ENCODE measurements at regions not wholly inside any gene's neighbourhood (a gene's known extent, or its start where the extent isn't known, plus 50 kb on each side); places are given as distances from the start of the nearest gene placed in this dataset.

- Histone ChIP-seq H3K4me3 (ENCODE audit: low read depth in 1 of 2, low read length in 2 of 2) (no peak overlapping the region), H3K36me3 (ENCODE audit: insufficient read depth, low read length) (no peaks in the 10 kb centered on the region), H3K4me1 (ENCODE audit: insufficient read depth, low read length) (no peaks in the 10 kb centered on the region), H3K27ac (ENCODE audit: low read depth, low read length) (no peak overlapping the region), H3K9ac (ENCODE audit: low read length) (no peak overlapping the region), H3K27me3 (ENCODE audit: control insufficient read depth in 1 of 2, insufficient read depth in 2 of 2, low read length in 2 of 2) (no peaks in the 10 kb centered on the region), H3K9me3 (ENCODE audit: low read length) (no peaks in the 10 kb centered on the region)
These were observed 416.5 kb downstream of the TAF11L14 start for GRCh38 chr5:18050776-18051175.

- no peaks in the 10 kb centered on the region for H3K9me3 ChIP-seq (ENCODE audit: low read length)
- H3K36me3 ChIP-seq (ENCODE audit: insufficient read depth, low read length): no peaks in the 10 kb centered on the region
- H3K27ac ChIP-seq (ENCODE audit: low read depth, low read length): no peak overlapping the region
- no peak overlapping the region for H3K4me3 ChIP-seq (ENCODE audit: low read depth in 1 of 2, low read length in 2 of 2)
- no peak overlapping the region for H3K9ac ChIP-seq (ENCODE audit: low read length)
- H3K4me1 ChIP-seq (ENCODE audit: insufficient read depth, low read length): no peaks in the 10 kb centered on the region
- H3K27me3 ChIP-seq (ENCODE audit: control insufficient read depth in 1 of 2, insufficient read depth in 2 of 2, low read length in 2 of 2): no peaks in the 10 kb centered on the region
These were observed 417.7 kb downstream of the TAF11L14 start for GRCh38 chr5:18051953-18052352.

GRCh38 chr5:18052569-18052968 lies 418.3 kb downstream of the TAF11L14 start:
- Histone ChIP-seq H3K27ac (ENCODE audit: low read depth, low read length) (no peak overlapping the region), H3K4me1 (ENCODE audit: insufficient read depth, low read length) (no peaks in the 10 kb centered on the region), H3K27me3 (ENCODE audit: control insufficient read depth in 1 of 2, insufficient read depth in 2 of 2, low read length in 2 of 2) (no peaks in the 10 kb centered on the region), H3K9me3 (ENCODE audit: low read length) (no peaks in the 10 kb centered on the region), H3K36me3 (ENCODE audit: insufficient read depth, low read length) (no peaks in the 10 kb centered on the region), H3K9ac (ENCODE audit: low read length) (no peak overlapping the region), H3K4me3 (ENCODE audit: low read depth in 1 of 2, low read length in 2 of 2) (no peak overlapping the region)

- H3K27me3 ChIP-seq (ENCODE audit: control insufficient read depth in 1 of 2, insufficient read depth in 2 of 2, low read length in 2 of 2): no peaks in the 10 kb centered on the region
- H3K9ac ChIP-seq (ENCODE audit: low read length): no peak overlapping the region
- H3K4me3 ChIP-seq (ENCODE audit: low read depth in 1 of 2, low read length in 2 of 2): no peak overlapping the region
- H3K9me3 ChIP-seq (ENCODE audit: low read length): no peaks in the 10 kb centered on the region
- H3K27ac ChIP-seq (ENCODE audit: low read depth, low read length): no peak overlapping the region
- H3K36me3 ChIP-seq (ENCODE audit: insufficient read depth, low read length): no peaks in the 10 kb centered on the region
- no peaks in the 10 kb centered on the region for H3K4me1 ChIP-seq (ENCODE audit: insufficient read depth, low read length)
These were observed 423.5 kb downstream of the TAF11L14 start for GRCh38 chr5:18057725-18058124.

- H3K27ac ChIP-seq (ENCODE audit: low read depth, low read length): no peak overlapping the region
- H3K36me3 ChIP-seq (ENCODE audit: insufficient read depth, low read length): no peaks in the 10 kb centered on the region
- no peaks in the 10 kb centered on the region for H3K4me1 ChIP-seq (ENCODE audit: insufficient read depth, low read length)
- H3K9me3 ChIP-seq (ENCODE audit: low read length): no peaks in the 10 kb centered on the region
- H3K4me3 ChIP-seq (ENCODE audit: low read depth in 1 of 2, low read length in 2 of 2): no peak overlapping the region
- no peak overlapping the region for H3K9ac ChIP-seq (ENCODE audit: low read length)
- no peaks in the 10 kb centered on the region for H3K27me3 ChIP-seq (ENCODE audit: control insufficient read depth in 1 of 2, insufficient read depth in 2 of 2, low read length in 2 of 2)
These were observed 433.4 kb downstream of the TAF11L14 start for GRCh38 chr5:18067615-18068014.

GRCh38 chr5:18068826-18069225 lies 434.6 kb downstream of the TAF11L14 start:
- H3K4me3 ChIP-seq (ENCODE audit: low read depth in 1 of 2, low read length in 2 of 2): no peak overlapping the region
- no peak overlapping the region for H3K27ac ChIP-seq (ENCODE audit: low read depth, low read length)
- no peak overlapping the region for H3K9ac ChIP-seq (ENCODE audit: low read length)
- no peaks in the 10 kb centered on the region for H3K9me3 ChIP-seq (ENCODE audit: low read length)
- no peaks in the 10 kb centered on the region for H3K27me3 ChIP-seq (ENCODE audit: control insufficient read depth in 1 of 2, insufficient read depth in 2 of 2, low read length in 2 of 2)
- H3K4me1 ChIP-seq (ENCODE audit: insufficient read depth, low read length): no peaks in the 10 kb centered on the region
- H3K36me3 ChIP-seq (ENCODE audit: insufficient read depth, low read length): no peaks in the 10 kb centered on the region

- no peaks in the 10 kb centered on the region for H3K4me1 ChIP-seq (ENCODE audit: insufficient read depth, low read length)
- no peak overlapping the region for H3K9ac ChIP-seq (ENCODE audit: low read length)
- H3K27ac ChIP-seq (ENCODE audit: low read depth, low read length): no peak overlapping the region
- H3K27me3 ChIP-seq (ENCODE audit: control insufficient read depth in 1 of 2, insufficient read depth in 2 of 2, low read length in 2 of 2): no peaks in the 10 kb centered on the region
- H3K4me3 ChIP-seq (ENCODE audit: low read depth in 1 of 2, low read length in 2 of 2): no peak overlapping the region
- no peaks in the 10 kb centered on the region for H3K9me3 ChIP-seq (ENCODE audit: low read length)
- no peaks in the 10 kb centered on the region for H3K36me3 ChIP-seq (ENCODE audit: insufficient read depth, low read length)
These were observed 435.5 kb downstream of the TAF11L14 start for GRCh38 chr5:18069790-18070189.

GRCh38 chr5:18072600-18072999 lies 438.3 kb downstream of the TAF11L14 start:
- no peaks in the 10 kb centered on the region for H3K4me1 ChIP-seq (ENCODE audit: insufficient read depth, low read length)
- H3K4me3 ChIP-seq (ENCODE audit: low read depth in 1 of 2, low read length in 2 of 2): no peak overlapping the region
- H3K27me3 ChIP-seq (ENCODE audit: control insufficient read depth in 1 of 2, insufficient read depth in 2 of 2, low read length in 2 of 2): no peaks in the 10 kb centered on the region
- H3K9ac ChIP-seq (ENCODE audit: low read length): no peak overlapping the region
- H3K9me3 ChIP-seq (ENCODE audit: low read length): no peaks in the 10 kb centered on the region
- no peaks in the 10 kb centered on the region for H3K36me3 ChIP-seq (ENCODE audit: insufficient read depth, low read length)
- H3K27ac ChIP-seq (ENCODE audit: low read depth, low read length): no peak overlapping the region

GRCh38 chr5:18074961-18075360 lies 440.7 kb downstream of the TAF11L14 start:
- Histone ChIP-seq H3K9ac (ENCODE audit: low read length) (no peak overlapping the region), H3K4me3 (ENCODE audit: low read depth in 1 of 2, low read length in 2 of 2) (no peak overlapping the region), H3K9me3 (ENCODE audit: low read length) (no peaks in the 10 kb centered on the region), H3K36me3 (ENCODE audit: insufficient read depth, low read length) (no peaks in the 10 kb centered on the region), H3K27me3 (ENCODE audit: control insufficient read depth in 1 of 2, insufficient read depth in 2 of 2, low read length in 2 of 2) (no peaks in the 10 kb centered on the region), H3K27ac (ENCODE audit: low read depth, low read length) (no peak overlapping the region), H3K4me1 (ENCODE audit: insufficient read depth, low read length) (no peaks in the 10 kb centered on the region)

GRCh38 chr5:18078157-18078556 lies 443.9 kb downstream of the TAF11L14 start:
- Histone ChIP-seq H3K36me3 (ENCODE audit: insufficient read depth, low read length) (no peaks in the 10 kb centered on the region), H3K4me1 (ENCODE audit: insufficient read depth, low read length) (no peaks in the 10 kb centered on the region), H3K27ac (ENCODE audit: low read depth, low read length) (no peak overlapping the region), H3K27me3 (ENCODE audit: control insufficient read depth in 1 of 2, insufficient read depth in 2 of 2, low read length in 2 of 2) (no peaks in the 10 kb centered on the region), H3K9me3 (ENCODE audit: low read length) (no peaks in the 10 kb centered on the region), H3K9ac (ENCODE audit: low read length) (no peak overlapping the region), H3K4me3 (ENCODE audit: low read depth in 1 of 2, low read length in 2 of 2) (no peak overlapping the region)

- Histone ChIP-seq H3K4me3 (ENCODE audit: low read depth in 1 of 2, low read length in 2 of 2) (no peak overlapping the region), H3K27ac (ENCODE audit: low read depth, low read length) (no peak overlapping the region), H3K9me3 (ENCODE audit: low read length) (no peaks in the 10 kb centered on the region), H3K9ac (ENCODE audit: low read length) (no peak overlapping the region), H3K4me1 (ENCODE audit: insufficient read depth, low read length) (no peaks in the 10 kb centered on the region), H3K36me3 (ENCODE audit: insufficient read depth, low read length) (no peaks in the 10 kb centered on the region), H3K27me3 (ENCODE audit: control insufficient read depth in 1 of 2, insufficient read depth in 2 of 2, low read length in 2 of 2) (no peaks in the 10 kb centered on the region)
These were observed 445.6 kb downstream of the TAF11L14 start for GRCh38 chr5:18079831-18080230.

GRCh38 chr5:18088020-18088579 lies 453.8 kb downstream of the TAF11L14 start:
- Histone ChIP-seq H3K4me1 (ENCODE audit: insufficient read depth, low read length) (no peaks in the 10 kb centered on the region), H3K27me3 (ENCODE audit: control insufficient read depth in 1 of 2, insufficient read depth in 2 of 2, low read length in 2 of 2) (no peaks in the 10 kb centered on the region), H3K4me3 (ENCODE audit: low read depth in 1 of 2, low read length in 2 of 2) (no peak overlapping the region), H3K9me3 (ENCODE audit: low read length) (no peaks in the 10 kb centered on the region), H3K36me3 (ENCODE audit: insufficient read depth, low read length) (no peaks in the 10 kb centered on the region), H3K27ac (ENCODE audit: low read depth, low read length) (no peak overlapping the region), H3K9ac (ENCODE audit: low read length) (no peak overlapping the region)

Measured in muscle layer of colon (tissue), 2 donors.